HG03565 (cell line): ENCODE measurements at regions not wholly inside any gene's neighbourhood (a gene's known extent, or its start where the extent isn't known, plus 50 kb on each side); places are given as distances from the start of the nearest gene placed in this dataset.

Experiments used
- ATAC-seq: cut with Tn5 transposase; IDR thresholded peaks from one replicate; pipeline ENCODE4 v1.9.1; 2021; ENCODE audit warnings: mild to moderate bottlenecking, moderate library complexity; ENCODE audit not compliant: unreplicated experiment

GRCh38 chr4:3831529-3832150 lies 65.5 kb downstream of the ADRA2C start:
- ATAC-seq = no peak

DNA sequence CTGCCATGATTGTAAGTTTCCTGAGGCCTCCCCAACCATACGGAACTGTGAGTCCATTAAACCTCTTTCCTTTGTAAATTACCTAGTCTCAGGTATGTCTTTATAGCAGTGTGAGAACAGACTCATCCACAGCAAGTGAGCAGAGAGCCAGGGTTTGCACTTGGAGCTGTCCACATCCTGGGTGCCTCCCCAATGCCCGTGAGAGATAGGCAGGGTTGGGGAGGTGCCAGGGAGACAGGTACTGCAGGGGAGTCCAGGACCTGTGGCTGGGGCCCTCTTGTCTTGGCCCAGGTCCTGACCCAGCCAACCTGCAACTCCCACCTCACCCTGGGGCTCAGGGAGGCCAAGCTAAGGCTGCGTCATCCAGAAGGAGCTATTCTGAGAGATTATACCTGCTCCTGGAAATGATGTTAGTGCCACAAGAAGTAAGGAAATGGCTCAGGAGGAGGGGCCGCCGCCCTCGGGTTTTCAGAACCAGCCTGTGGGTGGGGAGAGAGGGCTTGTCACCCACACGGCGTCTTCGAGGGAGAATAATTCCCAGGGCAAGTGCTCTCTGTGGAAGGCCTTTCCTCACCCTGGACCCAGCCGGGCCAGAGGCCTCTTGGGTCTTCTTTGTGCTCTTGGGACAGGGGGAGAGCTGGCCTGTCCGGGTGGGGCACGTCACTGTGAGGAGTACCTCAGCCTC lies 66.5 kb downstream of the ADRA2C start:
- ATAC-seq = no peak

- ATAC-seq = no peak
Observed at GRCh38 chr4:3833326-3833989, 67.3 kb downstream of the ADRA2C start.

GRCh38 chr4:3834186-3834662 lies 68.0 kb downstream of the ADRA2C start:
- ATAC-seq = no peak

- ATAC-seq = no peak
Observed at GRCh38 chr4:3834663-3835521, 68.7 kb downstream of the ADRA2C start.

DNA sequence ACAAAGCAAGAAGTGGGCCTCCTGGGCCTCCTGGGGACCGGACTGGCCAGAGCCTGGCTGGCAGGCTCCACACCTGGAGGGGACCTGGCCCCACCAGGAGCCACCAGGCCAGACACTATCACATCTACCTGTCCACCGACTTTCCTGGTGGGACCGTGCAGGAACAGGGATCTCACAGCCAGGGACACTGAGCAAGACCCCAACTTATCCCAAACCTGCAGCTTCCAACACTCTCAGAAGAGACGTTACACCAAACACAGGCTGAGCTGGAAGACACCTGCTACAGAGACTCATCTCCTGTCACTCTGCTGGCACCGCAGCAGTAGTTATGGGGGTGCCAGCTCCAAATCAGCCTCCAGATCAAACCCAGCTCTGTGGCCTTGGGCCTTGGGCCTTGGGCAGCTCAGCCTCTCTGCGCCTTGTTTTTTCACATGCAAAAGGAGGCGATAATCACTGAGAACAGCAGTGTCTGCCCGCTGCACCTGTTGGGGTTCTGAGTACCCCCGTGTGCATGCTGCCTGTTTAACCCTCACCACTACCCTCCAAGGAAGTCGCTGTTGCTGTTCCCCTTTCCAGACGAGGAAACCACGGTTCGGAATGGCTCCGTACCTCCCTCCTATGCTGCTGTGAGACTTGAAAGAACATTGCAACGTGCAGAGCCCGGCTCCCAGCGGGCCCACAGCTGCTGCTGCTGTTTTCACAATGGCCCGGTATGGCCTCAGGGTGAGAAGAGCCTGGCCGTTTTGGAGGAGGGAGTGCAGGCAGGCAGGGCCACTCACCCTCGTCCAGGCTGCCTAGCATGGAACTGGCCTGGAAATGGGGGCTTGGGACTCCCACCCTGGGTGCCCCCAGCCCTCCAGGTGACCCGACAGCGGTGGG lies 69.6 kb downstream of the ADRA2C start:
- ATAC-seq = no peak

DNA sequence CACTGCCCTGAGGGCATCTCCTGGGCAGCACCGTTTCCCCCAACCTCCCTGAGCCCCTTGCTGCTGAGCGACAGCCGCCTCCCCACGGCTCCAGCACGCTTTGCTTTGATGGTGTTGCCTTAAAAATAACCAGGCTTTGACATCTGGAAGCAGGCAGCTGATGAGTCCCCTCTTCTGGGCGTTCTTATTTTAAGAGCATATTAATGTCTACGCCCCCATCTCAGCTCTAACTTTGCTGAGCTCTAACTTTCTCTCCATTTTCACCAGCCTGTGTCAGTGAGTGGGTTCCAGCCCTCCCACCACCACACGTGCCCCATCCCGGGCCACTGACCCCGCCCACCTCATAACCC lies 70.2 kb downstream of the ADRA2C start:
- ATAC-seq = no peak

- ATAC-seq = no peak
Observed at GRCh38 chr4:3836756-3837601, 70.8 kb downstream of the ADRA2C start.

DNA sequence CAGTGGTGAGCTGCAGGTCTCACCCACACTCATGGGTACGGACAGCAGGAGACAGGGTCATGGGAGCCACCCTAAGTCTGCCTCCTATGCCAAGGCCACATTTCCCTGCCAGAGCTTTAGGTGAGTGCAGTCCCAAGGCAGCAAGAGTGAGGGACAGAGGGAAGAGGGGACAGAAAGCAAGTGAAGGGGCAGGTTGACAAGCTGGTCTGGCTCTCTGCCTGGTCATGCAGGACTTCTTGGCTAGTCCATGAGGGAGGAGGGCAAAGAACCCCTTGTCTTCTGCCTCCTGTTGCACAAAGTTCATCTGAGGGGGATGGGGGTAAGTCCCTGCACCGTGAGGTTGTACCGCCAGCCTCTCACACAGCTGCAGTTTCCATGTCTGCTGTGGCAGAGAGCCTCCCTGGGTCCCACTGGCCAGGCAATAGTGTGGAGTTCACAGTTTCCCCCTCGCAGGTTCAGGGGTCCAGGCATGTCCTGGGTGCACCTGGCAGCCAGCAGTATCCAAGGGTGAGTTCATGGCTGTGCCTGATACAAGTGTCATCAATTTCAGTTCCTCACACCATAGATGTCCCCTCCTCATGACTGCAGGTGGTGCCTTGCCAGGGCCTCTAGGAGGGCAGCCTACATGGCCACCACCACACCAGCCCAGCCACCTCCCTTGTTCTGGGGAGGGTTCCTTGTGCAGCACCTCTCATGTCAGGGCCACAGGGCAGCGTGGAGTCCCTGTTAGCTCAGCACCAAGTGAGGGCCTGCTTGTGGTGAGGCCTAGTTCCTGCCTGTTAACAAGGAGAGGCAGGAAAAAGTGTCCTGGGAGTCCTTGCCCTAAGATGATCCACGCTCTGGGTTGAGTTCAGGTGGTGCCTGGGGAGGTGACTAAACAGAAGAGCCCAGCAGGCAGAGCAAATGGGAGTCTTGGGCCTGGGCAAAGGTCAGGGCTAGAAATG lies 72.5 kb downstream of the ADRA2C start:
- no peak for ATAC-seq

DNA sequence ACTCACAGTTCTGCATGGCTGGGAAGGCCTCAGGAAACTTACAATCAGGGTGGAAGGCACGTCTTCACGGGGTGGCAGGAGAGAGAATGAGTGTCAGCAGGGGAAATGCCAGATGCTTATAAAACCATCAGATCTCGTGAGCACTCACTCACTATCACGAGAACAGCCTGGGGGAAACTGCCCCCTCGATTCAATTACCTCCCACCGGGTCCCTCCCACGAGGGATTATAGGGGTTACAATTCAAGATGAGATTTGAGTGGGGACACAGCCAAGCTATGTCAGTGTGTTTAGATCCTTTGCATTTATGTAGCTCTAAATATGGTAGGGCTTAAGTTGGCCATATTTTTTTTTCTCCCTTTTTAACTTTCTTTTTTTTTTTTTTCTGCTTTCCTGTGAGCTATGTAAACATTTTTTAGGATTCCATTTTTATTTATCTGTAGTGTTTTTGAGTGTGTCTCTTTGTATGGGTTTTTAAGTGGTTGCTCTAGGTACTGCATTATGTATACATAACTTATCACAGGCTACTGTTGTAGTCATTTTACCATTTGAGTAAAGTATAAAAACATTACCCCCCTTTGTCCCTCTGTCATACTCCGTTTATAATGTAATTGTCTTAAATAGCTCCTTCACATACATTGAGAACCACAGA lies 79.0 kb downstream of the ADRA2C start:
- ATAC-seq = no peak

- ATAC-seq = no peak
Observed at GRCh38 chr4:3845744-3846429, 79.7 kb downstream of the ADRA2C start.

- ATAC-seq = no peak
Observed at GRCh38 chr4:3847211-3847940, 81.2 kb downstream of the ADRA2C start.

GRCh38 chr4:3848323-3848722 lies 82.1 kb downstream of the ADRA2C start:
- ATAC-seq = no peak

DNA sequence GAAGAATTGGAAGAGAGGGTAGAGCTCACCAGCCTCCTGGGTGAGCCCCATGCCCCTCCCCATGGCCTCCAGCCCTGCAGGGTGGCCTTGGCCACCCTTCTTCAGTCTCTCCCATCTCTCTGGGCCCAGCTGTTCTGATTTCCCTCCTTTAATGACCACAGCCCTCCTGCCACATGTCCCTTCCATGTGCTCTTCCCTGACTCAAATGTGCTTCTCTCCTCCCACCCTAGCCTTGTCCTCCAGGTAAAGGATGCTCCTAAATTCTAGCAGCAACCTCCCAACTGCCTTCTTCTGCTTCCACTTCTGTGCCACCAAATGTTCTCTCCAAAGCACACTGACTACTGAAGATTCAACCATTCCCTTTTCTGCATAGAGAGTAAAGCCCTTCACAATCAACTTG lies 83.0 kb downstream of the ADRA2C start:
- ATAC-seq = no peak

GRCh38 chr4:3850128-3850527 lies 83.9 kb downstream of the ADRA2C start:
- no peak for ATAC-seq

- ATAC-seq = no peak
Observed at GRCh38 chr4:3851211-3851610, 85.0 kb downstream of the ADRA2C start.

GRCh38 chr4:3851881-3852280 lies 85.7 kb downstream of the ADRA2C start:
- ATAC-seq = no peak
